Parathyroid adenoma (tissue), 2 donors: ENCODE measurements at regions not wholly inside any gene's neighbourhood (a gene's known extent, or its start where the extent isn't known, plus 50 kb on each side); places are given as distances from the start of the nearest gene placed in this dataset.

Experiments
- H2AFZ ChIP-seq: fragments of 300-600 bp; sonication (generic); one replicate; pipeline ENCODE4 v1.7.0; 2017; ENCODE audit warnings: antibody characterized with exemption, mild to moderate bottlenecking
- H3K27ac ChIP-seq: fragments of 300-600 bp; sonication (generic); one replicate; pipeline ENCODE4 v1.7.0; 2017
- H3K27me3 ChIP-seq: fragments of 300-600 bp; sonication (generic); one replicate; pipeline ENCODE4 v1.7.0; 2017; ENCODE audit warnings: low read length; ENCODE audit not compliant: control insufficient read depth, insufficient read depth
- H3K36me3 ChIP-seq: fragments of 300-600 bp; sonication (generic); one replicate; pipeline ENCODE4 v1.7.0; 2017; ENCODE audit warnings: low read length; ENCODE audit not compliant: control insufficient read depth, insufficient read depth
- H3K4me1 ChIP-seq: fragments of 300-600 bp; sonication (generic); one replicate; pipeline ENCODE4 v1.7.0; 2017; ENCODE audit warnings: control low read depth
- H3K4me2 ChIP-seq: fragments of 300-600 bp; sonication (generic); one replicate; pipeline ENCODE4 v1.7.0; 2017; ENCODE audit warnings: low read length
- H3K4me3 ChIP-seq: fragments of 300-600 bp; sonication (generic); one replicate; pipeline ENCODE4 v1.7.0; 2017; ENCODE audit warnings: low read depth, low read length
- H3K79me2 ChIP-seq: fragments of 300-600 bp; sonication (generic); one replicate; pipeline ENCODE4 v1.7.0; 2017; ENCODE audit warnings: control low read depth
- H3K9ac ChIP-seq: fragments of 300-600 bp; sonication (generic); one replicate; pipeline ENCODE4 v1.7.0; 2017; ENCODE audit warnings: mild to moderate bottlenecking
- H3K9me3 ChIP-seq: fragments of 300-600 bp; sonication (generic); one replicate; pipeline ENCODE4 v1.7.0; 2017; ENCODE audit warnings: low read length; ENCODE audit not compliant: control insufficient read depth
- CTCF ChIP-seq: fragments of 300-600 bp; sonication (generic); IDR thresholded peaks from one replicate; pipeline ENCODE4 v1.7.0; 2017; ENCODE audit warnings: antibody characterized with exemption, mild to moderate bottlenecking
- donor health status: primary hyperparathyroidism.

DNA sequence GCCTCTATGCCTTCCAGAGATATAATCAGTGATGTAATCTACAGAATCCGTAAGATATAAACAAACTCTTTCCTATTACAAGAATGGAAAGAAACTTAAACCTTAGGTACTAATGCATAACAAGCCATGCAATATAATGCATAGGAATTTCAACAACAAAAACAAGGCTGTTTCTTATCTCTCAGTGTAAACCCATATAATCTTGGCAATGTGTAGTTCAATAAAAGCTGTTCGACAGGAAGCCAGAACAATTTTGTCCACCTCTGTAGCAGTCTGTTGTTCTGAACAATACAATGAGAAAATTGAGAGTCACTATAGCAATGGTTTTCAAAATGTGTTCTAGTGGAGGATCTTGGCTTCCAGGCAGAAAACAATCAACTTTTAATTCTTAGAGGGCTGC is 111.5 kb upstream of the FREM2 start:
- no peaks in the 10 kb centered on the region for H3K36me3 ChIP-seq
- H3K9me3 ChIP-seq, result no peaks in the 10 kb centered on the region
- no peak overlapping the region for H3K27ac ChIP-seq
- no peak overlapping the region for H3K4me2 ChIP-seq
- no peak overlapping the region for H3K9ac ChIP-seq
- no peak overlapping the region for H2AFZ ChIP-seq
- H3K4me3 ChIP-seq, result no peak overlapping the region
- H3K4me1 ChIP-seq, result no peaks in the 10 kb centered on the region
- H3K79me2 ChIP-seq, result no peaks in the 10 kb centered on the region
- no peak for TF ChIP-seq CTCF
- H3K27me3 ChIP-seq, result no peaks in the 10 kb centered on the region

DNA sequence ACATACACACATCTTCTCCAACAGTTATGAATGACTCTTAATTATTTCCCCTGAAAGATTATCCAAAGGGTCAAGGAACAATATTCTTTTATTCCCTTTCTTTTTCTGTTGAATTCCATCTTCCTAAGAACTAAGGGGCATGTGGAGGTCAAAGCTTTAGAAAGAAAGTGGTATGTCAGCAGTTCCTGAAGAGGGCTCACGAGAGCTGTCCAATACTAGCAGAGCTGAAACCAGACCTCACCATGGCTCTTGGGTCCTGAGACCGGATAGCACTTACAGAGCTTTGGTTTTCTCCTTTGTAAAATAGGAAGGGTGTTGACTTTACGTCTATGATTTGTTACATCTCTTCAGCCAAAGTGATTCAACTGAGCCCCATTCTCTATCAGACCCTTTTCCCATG is 109.8 kb upstream of the FREM2 start:
- no peak for TF ChIP-seq CTCF
- Histone ChIP-seq H3K9ac (no peak overlapping the region), H2AFZ (no peak overlapping the region), H3K27ac (no peak overlapping the region), H3K4me1 (no peaks in the 10 kb centered on the region), H3K36me3 (no peaks in the 10 kb centered on the region), H3K4me3 (no peak overlapping the region), H3K79me2 (no peaks in the 10 kb centered on the region), H3K9me3 (no peaks in the 10 kb centered on the region), H3K4me2 (no peak overlapping the region), H3K27me3 (no peaks in the 10 kb centered on the region)

DNA sequence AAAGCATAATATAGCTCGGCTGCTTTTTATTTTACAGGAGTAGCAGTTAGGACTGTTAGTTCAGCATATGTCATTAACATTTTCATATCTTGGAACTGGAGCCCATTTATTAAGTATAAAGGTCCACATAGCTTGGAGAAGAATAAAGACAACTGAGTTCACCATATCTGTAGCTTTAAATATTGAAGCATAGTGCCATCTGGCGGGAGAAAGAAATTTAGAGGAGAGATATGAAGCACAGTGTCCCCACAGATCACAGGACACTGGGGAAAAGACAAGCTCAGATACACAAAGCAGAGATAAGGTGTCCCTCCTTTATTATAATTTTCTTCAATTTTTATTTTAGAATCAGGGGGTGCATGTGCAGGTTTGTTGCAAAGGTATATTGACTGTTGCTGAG is 104.7 kb upstream of the FREM2 start:
- Histone ChIP-seq H3K4me2 (no peak overlapping the region), H2AFZ (no peak overlapping the region), H3K36me3 (no peaks in the 10 kb centered on the region), H3K79me2 (no peaks in the 10 kb centered on the region), H3K9ac (no peak overlapping the region), H3K27ac (no peak overlapping the region), H3K27me3 (no peaks in the 10 kb centered on the region), H3K4me1 (no peaks in the 10 kb centered on the region), H3K9me3 (no peaks in the 10 kb centered on the region), H3K4me3 (no peak overlapping the region)
- no peak for TF ChIP-seq CTCF

- no peaks in the 10 kb centered on the region for H3K27me3 ChIP-seq
Measured at GRCh38 chr13:38590230-38590629, 96.6 kb upstream of the FREM2 start.

More at GRCh38 chr13:38590230-38590629, 96.6 kb upstream of the FREM2 start:
- no peak for TF ChIP-seq CTCF
- Histone ChIP-seq H3K9ac (no peak overlapping the region), H2AFZ (no peak overlapping the region), H3K36me3 (no peaks in the 10 kb centered on the region), H3K4me2 (no peak overlapping the region), H3K79me2 (no peaks in the 10 kb centered on the region), H3K9me3 (no peaks in the 10 kb centered on the region), H3K4me1 (no peaks in the 10 kb centered on the region), H3K4me3 (no peak overlapping the region), H3K27ac (no peak overlapping the region)
